ENCODE measurements at regions not wholly inside any gene's neighbourhood (a gene's known extent, or its start where the extent isn't known, plus 50 kb on each side); places are given as distances from the start of the nearest gene placed in this dataset.

GRCh38 chr13:54640719-54641118, 1612.1 kb downstream of the OLFM4 start:
- no peak for TF ChIP-seq CTCF (IDR thresholded peaks at IDR 0.05)
- TF ChIP-seq POLR2A (IDR thresholded peaks at IDR 0.05) = no peak

Measured in Peyer's patch (tissue), 4 donors.